Ishikawa (cell line): ENCODE measurements at regions not wholly inside any gene's neighbourhood (a gene's known extent, or its start where the extent isn't known, plus 50 kb on each side); places are given as distances from the start of the nearest gene placed in this dataset.

Experiments used
- CEBPB ChIP-seq: IDR thresholded peaks from 2 replicates; pipeline ENCODE4 v1.6.1; 2012
- CREB1 ChIP-seq: IDR thresholded peaks from 2 replicates; pipeline ENCODE4 v1.6.1; 2012; ENCODE audit warnings: low read depth
- EGR1 ChIP-seq: IDR thresholded peaks from 2 replicates; pipeline ENCODE4 v1.6.1; 2012
- EP300 ChIP-seq: IDR thresholded peaks from 2 replicates; pipeline ENCODE4 v1.6.1; 2012; ENCODE audit warnings: borderline replicate concordance
- FOXM1 ChIP-seq: IDR thresholded peaks from 2 replicates; pipeline ENCODE4 v1.6.1; 2012; ENCODE audit warnings: low read depth, borderline replicate concordance
- NFIC ChIP-seq: IDR thresholded peaks from 2 replicates; pipeline ENCODE4 v1.6.1; 2012
- RAD21 ChIP-seq: IDR thresholded peaks from 2 replicates; pipeline ENCODE4 v1.6.1; 2012; ENCODE audit warnings: low read depth
- TAF1 ChIP-seq: IDR thresholded peaks from 2 replicates; pipeline ENCODE4 v1.6.1; 2012; ENCODE audit warnings: low read depth, mild to moderate bottlenecking
- TCF12 ChIP-seq: IDR thresholded peaks from 2 replicates; pipeline ENCODE4 v1.6.1; 2012; ENCODE audit warnings: low read depth
- TEAD4 ChIP-seq: IDR thresholded peaks from 2 replicates; pipeline ENCODE4 v1.6.1; 2012
- YY1 ChIP-seq: IDR thresholded peaks from 2 replicates; pipeline ENCODE4 v1.6.1; 2012; ENCODE audit warnings: low read depth
- ZBTB7A ChIP-seq: IDR thresholded peaks from 2 replicates; pipeline ENCODE4 v1.6.1; 2012; ENCODE audit warnings: low read depth
- TF ChIP-seq, protein P1 (sequence below): IDR thresholded peaks from 2 replicates; pipeline ENCODE4 v1.6.1; 2012
- TF ChIP-seq, protein P2 (sequence below): IDR thresholded peaks from 2 replicates; pipeline ENCODE4 v1.6.1; 2012
- TF ChIP-seq, protein P3 (sequence below): IDR thresholded peaks from 2 replicates; pipeline ENCODE4 v1.6.1; 2012; ENCODE audit warnings: low read depth, mild to moderate bottlenecking

DNA sequence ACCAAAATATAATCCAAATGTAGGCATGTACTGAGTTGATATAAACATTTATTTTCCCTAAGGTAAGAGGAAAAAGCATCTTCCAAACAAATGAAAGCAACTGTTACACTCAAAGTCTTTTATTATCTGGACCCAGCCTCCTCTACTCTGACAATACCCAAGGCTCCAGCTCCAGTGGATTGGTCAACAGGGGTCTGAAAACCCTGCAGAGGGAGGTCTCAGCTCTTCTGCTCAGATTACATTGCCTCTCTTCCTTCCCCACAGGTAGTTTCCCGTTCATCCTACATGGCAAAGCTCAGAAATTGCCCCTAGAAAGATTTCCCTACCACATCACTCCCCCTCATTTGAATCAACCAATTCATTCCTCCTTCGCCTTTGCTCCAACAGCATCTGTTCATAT lies 457.0 kb downstream of the METTL4 start:
- TF ChIP-seq ZBTB7A (no peak), TAF1 (no peak), RAD21 (no peak), EGR1 (no peak), EP300 (no peak)
- TF ChIP-seq, protein P1, sequence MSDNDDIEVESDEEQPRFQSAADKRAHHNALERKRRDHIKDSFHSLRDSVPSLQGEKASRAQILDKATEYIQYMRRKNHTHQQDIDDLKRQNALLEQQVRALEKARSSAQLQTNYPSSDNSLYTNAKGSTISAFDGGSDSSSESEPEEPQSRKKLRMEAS, result no peak
- TF ChIP-seq, protein P2, sequence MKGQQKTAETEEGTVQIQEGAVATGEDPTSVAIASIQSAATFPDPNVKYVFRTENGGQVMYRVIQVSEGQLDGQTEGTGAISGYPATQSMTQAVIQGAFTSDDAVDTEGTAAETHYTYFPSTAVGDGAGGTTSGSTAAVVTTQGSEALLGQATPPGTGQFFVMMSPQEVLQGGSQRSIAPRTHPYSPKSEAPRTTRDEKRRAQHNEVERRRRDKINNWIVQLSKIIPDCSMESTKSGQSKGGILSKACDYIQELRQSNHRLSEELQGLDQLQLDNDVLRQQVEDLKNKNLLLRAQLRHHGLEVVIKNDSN, result no peak

DNA sequence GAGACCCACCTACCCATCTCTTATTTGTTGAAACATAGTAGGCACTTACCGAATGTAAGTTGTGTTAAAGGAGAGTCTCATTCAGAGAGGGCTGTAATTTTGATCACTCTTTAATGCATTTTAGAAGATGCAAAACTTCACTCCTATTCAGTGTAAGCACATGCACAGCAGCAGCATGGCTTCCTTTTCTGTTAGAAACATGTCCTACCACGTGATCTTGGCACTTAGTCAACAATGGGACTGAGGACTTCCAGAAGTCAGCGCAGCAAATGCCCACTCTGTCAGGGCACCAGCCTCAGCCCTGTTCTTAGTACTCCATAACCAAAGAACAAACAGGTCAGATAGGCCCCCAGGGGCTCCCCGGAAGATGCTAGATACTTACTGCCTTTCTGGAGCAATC lies 456.5 kb downstream of the METTL4 start:
- TF ChIP-seq, protein P1, result no peak
- TF ChIP-seq EGR1 (no peak), TEAD4 (no peak), ZBTB7A (no peak), CEBPB (no peak), EP300 (no peak), TAF1 (no peak), RAD21 (no peak)
- TF ChIP-seq, protein P3, sequence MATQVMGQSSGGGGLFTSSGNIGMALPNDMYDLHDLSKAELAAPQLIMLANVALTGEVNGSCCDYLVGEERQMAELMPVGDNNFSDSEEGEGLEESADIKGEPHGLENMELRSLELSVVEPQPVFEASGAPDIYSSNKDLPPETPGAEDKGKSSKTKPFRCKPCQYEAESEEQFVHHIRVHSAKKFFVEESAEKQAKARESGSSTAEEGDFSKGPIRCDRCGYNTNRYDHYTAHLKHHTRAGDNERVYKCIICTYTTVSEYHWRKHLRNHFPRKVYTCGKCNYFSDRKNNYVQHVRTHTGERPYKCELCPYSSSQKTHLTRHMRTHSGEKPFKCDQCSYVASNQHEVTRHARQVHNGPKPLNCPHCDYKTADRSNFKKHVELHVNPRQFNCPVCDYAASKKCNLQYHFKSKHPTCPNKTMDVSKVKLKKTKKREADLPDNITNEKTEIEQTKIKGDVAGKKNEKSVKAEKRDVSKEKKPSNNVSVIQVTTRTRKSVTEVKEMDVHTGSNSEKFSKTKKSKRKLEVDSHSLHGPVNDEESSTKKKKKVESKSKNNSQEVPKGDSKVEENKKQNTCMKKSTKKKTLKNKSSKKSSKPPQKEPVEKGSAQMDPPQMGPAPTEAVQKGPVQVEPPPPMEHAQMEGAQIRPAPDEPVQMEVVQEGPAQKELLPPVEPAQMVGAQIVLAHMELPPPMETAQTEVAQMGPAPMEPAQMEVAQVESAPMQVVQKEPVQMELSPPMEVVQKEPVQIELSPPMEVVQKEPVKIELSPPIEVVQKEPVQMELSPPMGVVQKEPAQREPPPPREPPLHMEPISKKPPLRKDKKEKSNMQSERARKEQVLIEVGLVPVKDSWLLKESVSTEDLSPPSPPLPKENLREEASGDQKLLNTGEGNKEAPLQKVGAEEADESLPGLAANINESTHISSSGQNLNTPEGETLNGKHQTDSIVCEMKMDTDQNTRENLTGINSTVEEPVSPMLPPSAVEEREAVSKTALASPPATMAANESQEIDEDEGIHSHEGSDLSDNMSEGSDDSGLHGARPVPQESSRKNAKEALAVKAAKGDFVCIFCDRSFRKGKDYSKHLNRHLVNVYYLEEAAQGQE, result no peak
- TF ChIP-seq, protein P2, result no peak

DNA sequence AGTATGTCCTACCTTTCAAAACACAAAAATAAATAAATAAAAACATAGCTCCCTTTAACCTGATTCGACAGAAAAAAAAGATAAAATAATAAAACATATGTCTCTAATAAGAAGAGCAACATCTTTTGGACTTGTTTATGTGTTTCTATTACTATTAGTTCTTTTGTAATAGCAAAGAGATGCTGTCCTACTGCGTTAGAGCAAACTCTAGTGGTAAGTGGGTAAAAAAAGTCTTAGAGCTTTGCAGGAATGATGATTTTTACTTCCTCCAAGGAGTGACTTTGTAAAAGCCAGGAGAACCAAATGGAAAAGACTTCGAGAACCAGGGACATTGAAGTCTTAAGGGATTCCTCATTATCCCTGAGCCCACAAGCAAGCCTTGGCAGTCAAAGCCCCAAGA lies 450.1 kb downstream of the METTL4 start:
- no peak for TF ChIP-seq EGR1
- TF ChIP-seq YY1, result no peak
- no peak for TF ChIP-seq ZBTB7A
- no peak for TF ChIP-seq CEBPB
- no peak for TF ChIP-seq FOXM1
- no peak for TF ChIP-seq RAD21
- TF ChIP-seq, protein P2, result no peak
- no peak for TF ChIP-seq TCF12
- TF ChIP-seq CREB1, result no peak
- TF ChIP-seq NFIC, result no peak
- no peak for TF ChIP-seq EP300
- TF ChIP-seq, protein P1, result no peak
- no peak for TF ChIP-seq TEAD4
- TF ChIP-seq, protein P3, result no peak
- no peak for TF ChIP-seq TAF1

DNA sequence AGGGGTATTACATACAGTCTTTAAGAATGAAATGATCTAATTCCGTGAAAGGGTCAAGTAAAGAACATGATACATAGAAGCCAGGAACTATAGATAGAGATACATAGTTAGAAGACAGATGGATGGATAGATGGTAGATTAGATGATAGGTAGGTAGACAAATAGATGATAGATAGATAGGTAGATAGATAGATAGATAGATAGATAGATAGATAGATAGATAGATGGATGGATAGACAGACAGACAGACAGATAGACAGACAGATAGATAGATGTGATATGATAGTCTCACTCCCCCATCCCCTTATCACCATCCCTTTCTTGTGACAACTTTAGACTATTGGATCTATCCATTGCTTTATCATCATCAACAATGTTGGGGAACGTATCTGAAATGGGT lies 448.2 kb downstream of the METTL4 start:
- TF ChIP-seq CEBPB (no peak), TAF1 (no peak), TEAD4 (no peak), TCF12 (no peak), RAD21 (no peak), EGR1 (no peak), CREB1 (no peak), FOXM1 (no peak), YY1 (no peak), EP300 (no peak), ZBTB7A (no peak), NFIC (no peak)
- TF ChIP-seq, protein P3, result no peak
- TF ChIP-seq, protein P2, result no peak
- TF ChIP-seq, protein P1, result no peak
